AG09319 (cell line): ENCODE measurements at regions not wholly inside any gene's neighbourhood (a gene's known extent, or its start where the extent isn't known, plus 50 kb on each side); places are given as distances from the start of the nearest gene placed in this dataset.

Experiments
- DNase-seq: peaks from one replicate; pipeline ENCODE4 v3.0.0-alpha.2; 2010; ENCODE audit warnings: low read depth; ENCODE audit errors: extremely low read depth
- CTCF ChIP-seq: IDR thresholded peaks from 2 replicates; pipeline ENCODE4 v1.5.1; 2011; ENCODE audit warnings: low read depth, mild to moderate bottlenecking, inconsistent platforms, low read length, moderate library complexity

DNA sequence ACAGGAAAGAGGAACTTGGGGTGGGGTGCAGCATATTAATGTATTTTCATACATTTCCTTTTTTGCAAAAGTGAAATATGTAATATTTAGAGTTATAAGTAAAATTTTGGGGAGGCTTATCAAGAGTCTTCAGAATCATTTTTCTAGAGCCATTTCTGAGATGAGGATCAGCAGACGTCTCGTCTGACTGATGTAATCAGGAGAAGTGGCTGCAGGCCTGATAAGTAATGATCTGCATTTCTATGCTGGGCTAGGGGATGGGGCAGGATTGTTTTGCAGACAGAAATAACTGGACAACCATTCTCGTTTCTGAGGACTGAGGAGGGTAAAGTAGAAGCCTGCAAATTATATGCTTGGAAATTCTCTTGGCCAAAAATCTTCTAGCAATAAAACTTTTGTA, 89.2 kb upstream of the ARGLU1 start:
- no peak for TF ChIP-seq CTCF
- DNase-seq = no peak

DNA sequence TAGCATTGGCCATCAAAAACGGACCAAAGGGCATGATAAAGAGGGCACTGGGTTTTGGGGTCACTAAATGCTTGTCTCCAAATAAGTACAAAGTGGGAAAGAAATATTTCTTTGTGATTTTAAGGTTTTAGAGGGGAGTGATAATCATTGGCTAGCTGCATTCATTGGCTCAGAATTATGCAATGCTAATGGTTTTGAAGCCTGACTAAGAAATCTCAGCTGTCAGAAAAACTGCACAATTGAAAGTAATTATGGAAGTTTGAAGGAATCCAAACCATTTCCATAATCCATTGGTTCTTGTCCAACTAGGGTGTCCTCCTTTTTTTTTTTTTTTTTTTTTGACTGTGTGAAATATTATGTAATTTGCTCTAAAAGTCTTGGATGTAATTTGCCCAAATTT, 88.2 kb upstream of the ARGLU1 start:
- no peak for TF ChIP-seq CTCF
- DNase-seq = no peak

- TF ChIP-seq CTCF = no peak
- DNase-seq = no peak
These were observed 83.5 kb upstream of the ARGLU1 start for GRCh38 chr13:106651442-106651841.

GRCh38 chr13:106650690-106651205, 82.8 kb upstream of the ARGLU1 start:
- no peak for TF ChIP-seq CTCF
- DNase-seq = no peak

GRCh38 chr13:106649495-106649894, 81.6 kb upstream of the ARGLU1 start:
- no peak for TF ChIP-seq CTCF
- DNase-seq = no peak

- DNase-seq = no peak
- no peak for TF ChIP-seq CTCF
These were observed 72.6 kb upstream of the ARGLU1 start for GRCh38 chr13:106640515-106640914.

DNA sequence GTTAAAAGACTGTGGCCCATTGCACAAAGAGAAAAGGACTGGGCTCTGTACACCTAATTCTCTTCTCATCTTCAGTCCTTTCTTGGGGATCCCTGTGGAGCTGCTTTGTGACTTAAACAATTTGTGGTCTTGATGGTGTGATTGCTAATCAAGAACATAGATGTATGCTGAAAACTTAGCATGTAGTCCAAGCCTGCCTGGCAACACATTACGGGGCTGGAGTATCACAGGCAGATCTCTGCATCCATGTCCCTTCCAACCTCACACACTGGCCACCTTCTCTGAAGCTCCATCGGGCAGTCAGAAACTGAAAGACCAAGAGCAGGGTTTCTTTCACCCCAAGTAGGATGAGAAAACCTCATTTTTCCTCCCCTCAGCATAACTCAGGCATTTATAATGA, 69.6 kb upstream of the ARGLU1 start:
- no peak for DNase-seq
- TF ChIP-seq CTCF = no peak
